Hepatocyte (in vitro differentiated cells): ENCODE measurements at regions not wholly inside any gene's neighbourhood (a gene's known extent, or its start where the extent isn't known, plus 50 kb on each side); places are given as distances from the start of the nearest gene placed in this dataset.

Experiments used
- EZH2 ChIP-seq: fragments of 200-600 bp; sonication (generic); IDR thresholded peaks from 2 replicates; pipeline ENCODE4 v1.6.1; 2016; ENCODE audit warnings: antibody characterized with exemption, mild to moderate bottlenecking, borderline replicate concordance
- TF ChIP-seq, protein P1 (sequence below): fragments of 200-600 bp; sonication (generic); IDR thresholded peaks from 2 replicates; pipeline ENCODE4 v1.5.1; 2016; ENCODE audit warnings: antibody characterized with exemption, mild to moderate bottlenecking; ENCODE audit not compliant: poor library complexity

GRCh38 chr3:182007441-182007840, 295.7 kb downstream of the SOX2 start:
- TF ChIP-seq, protein P1, sequence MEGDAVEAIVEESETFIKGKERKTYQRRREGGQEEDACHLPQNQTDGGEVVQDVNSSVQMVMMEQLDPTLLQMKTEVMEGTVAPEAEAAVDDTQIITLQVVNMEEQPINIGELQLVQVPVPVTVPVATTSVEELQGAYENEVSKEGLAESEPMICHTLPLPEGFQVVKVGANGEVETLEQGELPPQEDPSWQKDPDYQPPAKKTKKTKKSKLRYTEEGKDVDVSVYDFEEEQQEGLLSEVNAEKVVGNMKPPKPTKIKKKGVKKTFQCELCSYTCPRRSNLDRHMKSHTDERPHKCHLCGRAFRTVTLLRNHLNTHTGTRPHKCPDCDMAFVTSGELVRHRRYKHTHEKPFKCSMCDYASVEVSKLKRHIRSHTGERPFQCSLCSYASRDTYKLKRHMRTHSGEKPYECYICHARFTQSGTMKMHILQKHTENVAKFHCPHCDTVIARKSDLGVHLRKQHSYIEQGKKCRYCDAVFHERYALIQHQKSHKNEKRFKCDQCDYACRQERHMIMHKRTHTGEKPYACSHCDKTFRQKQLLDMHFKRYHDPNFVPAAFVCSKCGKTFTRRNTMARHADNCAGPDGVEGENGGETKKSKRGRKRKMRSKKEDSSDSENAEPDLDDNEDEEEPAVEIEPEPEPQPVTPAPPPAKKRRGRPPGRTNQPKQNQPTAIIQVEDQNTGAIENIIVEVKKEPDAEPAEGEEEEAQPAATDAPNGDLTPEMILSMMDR: no peak
- no peak for TF ChIP-seq EZH2
